CD14-positive monocyte (primary cell): ENCODE measurements at regions not wholly inside any gene's neighbourhood (a gene's known extent, or its start where the extent isn't known, plus 50 kb on each side); places are given as distances from the start of the nearest gene placed in this dataset.

Experiments used
- DNase-seq, 3 donors: peaks; one replicate each; pipeline ENCODE4 v3.0.0-alpha.2; 2011 to 2022
- H2AFZ ChIP-seq: 2 replicates; pipeline ENCODE4 v1.6.0; 2012; ENCODE audit warnings: mild to moderate bottlenecking, low read depth, low read length, inconsistent platforms; ENCODE audit not compliant: insufficient read depth, poor library complexity, severe bottlenecking
- H3K27ac ChIP-seq, 2 donors: 1 replicate in 1 of 2; 2 replicates in 1 of 2; pipeline ENCODE4 v1.5.1; 2012 to 2013; ENCODE audit warnings: low read length in 2 of 2, control low read depth in 1 of 2, inconsistent platforms in 1 of 2, low read depth in 1 of 2, mild to moderate bottlenecking in 1 of 2
- H3K27me3 ChIP-seq, 2 donors: one replicate each; pipeline versions ENCODE4 v1.6.0 to v1.6.1; 2011 to 2013; ENCODE audit warnings: low read length in 2 of 2; ENCODE audit not compliant: control insufficient read depth in 2 of 2, insufficient read depth in 2 of 2
- H3K36me3 ChIP-seq, 2 donors: replicated peaks in 1 of 2; 1 replicate in 1 of 2; 2 replicates in 1 of 2; pipeline versions ENCODE4 v1.5.1 to v1.6.1; 2012 to 2013; ENCODE audit warnings: low read length in 2 of 2, control low read depth in 1 of 2, inconsistent platforms in 1 of 2, mild to moderate bottlenecking in 1 of 2; ENCODE audit not compliant: insufficient read depth in 2 of 2, control insufficient read depth in 1 of 2
- H3K4me1 ChIP-seq, 2 donors: 1 replicate in 1 of 2; 2 replicates in 1 of 2; pipeline versions ENCODE4 v1.5.1 to v1.6.1; 2012 to 2013; ENCODE audit warnings: low read length in 2 of 2, control low read depth in 1 of 2, inconsistent platforms in 1 of 2, mild to moderate bottlenecking in 1 of 2, moderate library complexity in 1 of 2; ENCODE audit not compliant: insufficient read depth in 2 of 2, control insufficient read depth in 1 of 2
- H3K4me2 ChIP-seq: replicated peaks from 2 replicates; pipeline ENCODE3; 2012; ENCODE audit warnings: low read length, moderate library complexity, mild to moderate bottlenecking; ENCODE audit not compliant: poor library complexity, severe bottlenecking; ENCODE audit errors: extremely low read depth
- H3K4me3 ChIP-seq, 3 experiments: fragments of 200-600 bp in 1 of 3; sonication (generic) in 1 of 3; replicated peaks in 1 of 3; 1 replicate in 2 of 3; 2 replicates in 1 of 3; pipeline ENCODE4 v1.5.1; 2011 to 2013; ENCODE audit warnings: low read length in 3 of 3, mild to moderate bottlenecking in 3 of 3, control low read depth in 2 of 3, low read depth in 2 of 3, inconsistent platforms in 1 of 3, moderate library complexity in 1 of 3
- H3K79me2 ChIP-seq: 2 replicates; pipeline ENCODE4 v1.6.0; 2012; ENCODE audit warnings: mild to moderate bottlenecking, control low read depth, inconsistent platforms, low read length, moderate library complexity; ENCODE audit not compliant: insufficient read depth
- H3K9ac ChIP-seq: 2 replicates; pipeline ENCODE4 v1.6.0; 2017; ENCODE audit warnings: low read length, mild to moderate bottlenecking; ENCODE audit not compliant: insufficient read depth, poor library complexity, severe bottlenecking
- H3K9me3 ChIP-seq, 2 donors: replicated peaks in 1 of 2; 1 replicate in 1 of 2; 2 replicates in 1 of 2; pipeline versions ENCODE4 v1.5.1 to v1.6.1; 2012 to 2013; ENCODE audit warnings: low read length in 2 of 2, control low read depth in 1 of 2; ENCODE audit not compliant: control insufficient read depth in 1 of 2, insufficient read depth in 1 of 2
- H4K20me1 ChIP-seq: 2 replicates; pipeline ENCODE4 v1.6.0; 2012; ENCODE audit warnings: mild to moderate bottlenecking, low read length, control low read depth, moderate library complexity; ENCODE audit not compliant: insufficient read depth
- H3K27ac Mint-ChIP-seq, 7 donors: one replicate each; pipeline ENCODE4 v1.8.0; 2020; ENCODE audit warnings: mild to moderate bottlenecking in 7 of 7, mixed read lengths in 7 of 7, moderate library complexity in 6 of 7, inconsistent platforms in 2 of 7
- H3K27me3 Mint-ChIP-seq, 3 donors: one replicate each; pipeline ENCODE4 v1.8.0; 2021 to 2022; ENCODE audit warnings: low read depth in 3 of 3, mild to moderate bottlenecking in 3 of 3, mixed read lengths in 3 of 3, moderate library complexity in 3 of 3, inconsistent platforms in 1 of 3
- H3K36me3 Mint-ChIP-seq, 2 donors: one replicate each; pipeline ENCODE4 v1.8.0; 2020; ENCODE audit warnings: mixed read lengths in 2 of 2, inconsistent platforms in 1 of 2, mild to moderate bottlenecking in 1 of 2
- H3K4me1 Mint-ChIP-seq: one replicate; pipeline ENCODE4 v1.8.0; 2020; ENCODE audit warnings: mild to moderate bottlenecking, mixed read lengths
- H3K4me3 Mint-ChIP-seq, 2 donors: one replicate each; pipeline ENCODE4 v1.8.0; 2020; ENCODE audit warnings: mild to moderate bottlenecking in 2 of 2, mixed read lengths in 2 of 2, moderate library complexity in 1 of 2
- H3K9me3 Mint-ChIP-seq, 7 donors: one replicate each; pipeline ENCODE4 v1.8.0; 2020 to 2022; ENCODE audit warnings: mixed read lengths in 7 of 7, mild to moderate bottlenecking in 6 of 7, moderate library complexity in 6 of 7, inconsistent platforms in 2 of 7
- CTCF ChIP-seq: fragments of 200-600 bp; IDR thresholded peaks from one replicate; pipeline ENCODE4 v1.8.0; 2022; ENCODE audit warnings: antibody characterized with exemption, mild to moderate bottlenecking
- WGBS: methylation state at CpG from one replicate; pipeline ENCODE4 v1.1.5; 2013; ENCODE audit warnings: missing lambda C conversion rate; ENCODE audit not compliant: insufficient coverage; 5-methylcytosine and 5-hydroxymethylcytosine counted together
- intact Hi-C, 2 donors: fragments of 100-400 bp; cut with micrococcal nuclease; formaldehyde crosslinking; loops; one replicate each; pipeline versions ENCODE4 v1.15.0 to v1.15.1; 2023

GRCh38 chr15:95284933-95285421, 1045.5 kb upstream of the NR2F2 start:
- peaks cover 19 to 30% (median 21%) of the 10 kb centered on the region in 3 donors for H3K27me3 Mint-ChIP-seq
- Histone ChIP-seq H3K27ac (no peak overlapping the region), H4K20me1 (no peaks in the 10 kb centered on the region), H3K36me3 (no peaks in the 10 kb centered on the region), H3K79me2 (no peaks in the 10 kb centered on the region), H3K27me3 (peaks cover 8 to 10% of the 10 kb centered on the region in 2 donors), H3K9ac (no peak overlapping the region), H3K9me3 (no peaks in the 10 kb centered on the region), H3K4me1 (no peaks in the 10 kb centered on the region), H2AFZ (no peak overlapping the region), H3K4me2 (no peak overlapping the region), H3K4me3 (no peak overlapping the region)
- intact Hi-C loops, result no loop called here
- peak overlapping the region in 1 of 2 donors; percentile 13 for H3K4me3 Mint-ChIP-seq
- H3K4me1 Mint-ChIP-seq, result no peaks in the 10 kb centered on the region
- WGBS, result no CpG with 5 or more reads among the region's 3 CpGs
- H3K9me3 Mint-ChIP-seq, result peaks cover 0 to 3% (median 0%) of the 10 kb centered on the region in 7 donors
- no peaks in the 10 kb centered on the region for H3K36me3 Mint-ChIP-seq
- H3K27ac Mint-ChIP-seq, result no peak overlapping the region
- TF ChIP-seq CTCF, result no peak
- DNase-seq, result no peak

GRCh38 chr15:95286352-95286880, 1044.1 kb upstream of the NR2F2 start:
- no peak overlapping the region for H3K9ac ChIP-seq
- H3K4me3 ChIP-seq, result no peak overlapping the region
- Mint-ChIP-seq H3K4me3 (no peak overlapping the region), H3K4me1 (no peaks in the 10 kb centered on the region), H3K27ac (no peak overlapping the region), H3K36me3 (no peaks in the 10 kb centered on the region), H3K9me3 (peaks cover 0 to 3% (median 0%) of the 10 kb centered on the region in 7 donors), H3K27me3 (peaks cover 19 to 31% (median 21%) of the 10 kb centered on the region in 3 donors)
- no peaks in the 10 kb centered on the region for H3K36me3 ChIP-seq
- WGBS, result no CpG with 5 or more reads among the region's 10 CpGs
- H4K20me1 ChIP-seq, result no peaks in the 10 kb centered on the region
- no peak for TF ChIP-seq CTCF
- no peaks in the 10 kb centered on the region for H3K4me1 ChIP-seq
- H3K9me3 ChIP-seq, result no peaks in the 10 kb centered on the region
- intact Hi-C loops, result no loop called here
- H3K27me3 ChIP-seq, result peaks cover 11 to 12% of the 10 kb centered on the region in 2 donors
- no peak for DNase-seq
- no peaks in the 10 kb centered on the region for H3K79me2 ChIP-seq
- H3K27ac ChIP-seq, result no peak overlapping the region
- H3K4me2 ChIP-seq, result no peak overlapping the region
- H2AFZ ChIP-seq, result no peak overlapping the region
